Vagina (tissue), 2 donors: ENCODE measurements at regions not wholly inside any gene's neighbourhood (a gene's known extent, or its start where the extent isn't known, plus 50 kb on each side); places are given as distances from the start of the nearest gene placed in this dataset.

ENCODE experiments used
- DNase-seq, 2 donors: peaks; one replicate each; pipeline ENCODE4 v3.0.0-alpha.2; 2017; ENCODE audit errors: extremely low spot score in 2 of 2
- H3K27ac ChIP-seq: fragments of 200-600 bp; sonication (generic); one replicate; pipeline ENCODE4 v1.5.1; 2019
- H3K27me3 ChIP-seq: fragments of 200-600 bp; sonication (generic); one replicate; pipeline ENCODE4 v1.5.1; 2019
- H3K36me3 ChIP-seq, 2 donors: fragments of 200-600 bp; sonication (generic); one replicate each; pipeline ENCODE4 v1.5.1; 2017 to 2019
- H3K4me1 ChIP-seq: fragments of 200-600 bp; sonication (generic); one replicate; pipeline ENCODE4 v1.5.1; 2019
- H3K4me3 ChIP-seq, 2 donors: fragments of 200-600 bp; sonication (generic); 1 replicate in 1 of 2; 2 replicates in 1 of 2; pipeline ENCODE4 v1.5.1; 2016 to 2019
- H3K9me3 ChIP-seq: fragments of 200-600 bp; sonication (generic); one replicate; pipeline ENCODE4 v1.5.1; 2019
- POLR2A ChIP-seq, 2 donors: fragments of 450-650 bp; IDR thresholded peaks; one replicate each; pipeline ENCODE4 v1.6.1; 2017; ENCODE audit warnings: antibody characterized with exemption in 2 of 2, mild to moderate bottlenecking in 2 of 2, moderate library complexity in 2 of 2
- POLR2AphosphoS5 ChIP-seq, 2 donors: sonication (generic); formaldehyde crosslinking; IDR thresholded peaks; one replicate each; pipeline ENCODE4 v1.9.0; 2017; ENCODE audit warnings: antibody characterized with exemption in 2 of 2, mild to moderate bottlenecking in 2 of 2, low read depth in 1 of 2; ENCODE audit not compliant: insufficient read depth in 1 of 2
- intact Hi-C: fragments of 100-400 bp; cut with DNase I; formaldehyde crosslinking; loops from one replicate; pipeline ENCODE4 v1.15.1; 2023
- TF ChIP-seq, protein P1 (sequence below), 3 experiments: fragments of 450-650 bp in 2 of 3; fragments of 200-600 bp in 1 of 3; sonication (generic) in 1 of 3; IDR thresholded peaks; one replicate each; pipeline ENCODE4 v1.5.1; 2017 to 2019; ENCODE audit warnings: antibody characterized with exemption in 3 of 3, mild to moderate bottlenecking in 2 of 3, moderate library complexity in 2 of 3

DNA sequence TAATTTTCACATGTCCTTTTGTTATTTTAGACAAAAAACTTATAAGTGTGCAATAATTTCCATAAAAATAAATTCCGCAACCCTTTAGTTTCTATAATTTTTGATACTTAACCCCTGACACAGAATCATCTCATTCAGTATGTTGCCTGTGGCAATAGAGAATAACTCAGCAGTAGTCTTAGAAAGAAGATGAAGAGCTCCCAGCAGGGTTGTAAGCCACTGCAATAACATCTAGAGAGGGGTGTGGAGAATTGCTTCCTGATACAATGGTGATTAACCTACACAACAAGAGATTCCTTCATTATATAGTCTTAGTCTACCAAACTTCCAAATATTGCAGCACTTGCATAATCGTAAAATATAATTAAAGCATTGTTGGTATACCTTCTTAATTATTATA, 118.9 kb downstream of the TMX3 start:
- Histone ChIP-seq H3K4me3 (no peak overlapping the region), H3K9me3 (no peaks in the 10 kb centered on the region), H3K4me1 (no peaks in the 10 kb centered on the region), H3K36me3 (no peaks in the 10 kb centered on the region), H3K27ac (no peak overlapping the region), H3K27me3 (no peaks in the 10 kb centered on the region)
- DNase-seq, result no peak
- TF ChIP-seq, protein P1, sequence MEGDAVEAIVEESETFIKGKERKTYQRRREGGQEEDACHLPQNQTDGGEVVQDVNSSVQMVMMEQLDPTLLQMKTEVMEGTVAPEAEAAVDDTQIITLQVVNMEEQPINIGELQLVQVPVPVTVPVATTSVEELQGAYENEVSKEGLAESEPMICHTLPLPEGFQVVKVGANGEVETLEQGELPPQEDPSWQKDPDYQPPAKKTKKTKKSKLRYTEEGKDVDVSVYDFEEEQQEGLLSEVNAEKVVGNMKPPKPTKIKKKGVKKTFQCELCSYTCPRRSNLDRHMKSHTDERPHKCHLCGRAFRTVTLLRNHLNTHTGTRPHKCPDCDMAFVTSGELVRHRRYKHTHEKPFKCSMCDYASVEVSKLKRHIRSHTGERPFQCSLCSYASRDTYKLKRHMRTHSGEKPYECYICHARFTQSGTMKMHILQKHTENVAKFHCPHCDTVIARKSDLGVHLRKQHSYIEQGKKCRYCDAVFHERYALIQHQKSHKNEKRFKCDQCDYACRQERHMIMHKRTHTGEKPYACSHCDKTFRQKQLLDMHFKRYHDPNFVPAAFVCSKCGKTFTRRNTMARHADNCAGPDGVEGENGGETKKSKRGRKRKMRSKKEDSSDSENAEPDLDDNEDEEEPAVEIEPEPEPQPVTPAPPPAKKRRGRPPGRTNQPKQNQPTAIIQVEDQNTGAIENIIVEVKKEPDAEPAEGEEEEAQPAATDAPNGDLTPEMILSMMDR (IDR thresholded peaks at IDR 0.05), result no peak
- TF ChIP-seq POLR2AphosphoS5 (IDR thresholded peaks at IDR 0.05; ENCODE audit: insufficient read depth in 1 of 2, low read depth in 1 of 2), result no peak
- no peak for TF ChIP-seq POLR2A (IDR thresholded peaks at IDR 0.05)
- intact Hi-C loops, result no loop called here

DNA sequence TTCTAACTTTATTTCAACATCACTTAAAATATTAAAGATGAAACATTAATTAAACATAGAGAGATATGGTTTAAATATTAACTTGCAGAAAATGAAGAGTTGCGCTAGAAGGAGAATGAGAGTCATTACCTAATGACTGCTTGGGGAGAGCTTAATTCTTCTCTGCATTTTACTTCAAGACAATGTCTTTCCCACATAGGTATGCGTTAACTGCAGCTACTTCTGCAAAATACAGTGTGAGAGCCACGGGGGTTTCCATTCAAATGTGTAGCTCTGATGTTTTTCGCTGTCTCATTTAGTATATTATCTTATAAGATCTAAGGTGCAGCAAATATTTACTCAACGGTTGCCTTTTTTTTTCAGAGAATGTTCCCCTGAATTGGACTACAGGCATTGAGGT, 126.7 kb downstream of the TMX3 start:
- intact Hi-C loops, result no loop called here
- Histone ChIP-seq H3K9me3 (no peaks in the 10 kb centered on the region), H3K4me1 (no peaks in the 10 kb centered on the region), H3K4me3 (no peak overlapping the region), H3K27ac (no peak overlapping the region), H3K27me3 (no peaks in the 10 kb centered on the region), H3K36me3 (no peaks in the 10 kb centered on the region)
- DNase-seq, result no peak
- no peak for TF ChIP-seq POLR2AphosphoS5 (IDR thresholded peaks at IDR 0.05; ENCODE audit: insufficient read depth in 1 of 2, low read depth in 1 of 2)
- TF ChIP-seq, protein P1 (IDR thresholded peaks at IDR 0.05), result no peak
- TF ChIP-seq POLR2A (IDR thresholded peaks at IDR 0.05), result no peak

DNA sequence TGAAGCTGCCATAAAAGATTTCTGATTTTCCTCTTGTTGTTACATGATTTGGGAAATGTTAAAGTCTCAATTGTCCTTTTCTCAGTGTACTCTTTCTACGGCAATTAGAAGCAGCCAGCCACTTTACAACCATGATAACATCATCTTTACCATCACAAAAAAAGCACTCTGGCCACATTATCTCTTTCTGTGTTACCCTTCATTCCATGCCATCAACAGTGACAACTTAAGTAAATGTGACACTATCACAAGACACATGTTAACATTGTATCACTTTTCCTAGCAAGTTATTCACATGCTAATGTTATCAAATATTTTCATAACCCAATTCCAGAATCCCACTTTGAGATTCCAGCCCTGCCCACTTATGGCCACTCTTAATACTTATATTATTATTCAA, 131.2 kb downstream of the TMX3 start:
- no peaks in the 10 kb centered on the region for H3K36me3 ChIP-seq
- no peak for TF ChIP-seq POLR2AphosphoS5 (IDR thresholded peaks at IDR 0.05; ENCODE audit: insufficient read depth in 1 of 2, low read depth in 1 of 2)
- TF ChIP-seq POLR2A (IDR thresholded peaks at IDR 0.05), result no peak
- TF ChIP-seq, protein P1 (IDR thresholded peaks at IDR 0.05), result no peak
- H3K27ac ChIP-seq, result no peak overlapping the region
- no peaks in the 10 kb centered on the region for H3K27me3 ChIP-seq
- intact Hi-C loops, result no loop called here
- no peaks in the 10 kb centered on the region for H3K4me1 ChIP-seq
- no peak overlapping the region for H3K4me3 ChIP-seq
- no peak for DNase-seq
- no peaks in the 10 kb centered on the region for H3K9me3 ChIP-seq

DNA sequence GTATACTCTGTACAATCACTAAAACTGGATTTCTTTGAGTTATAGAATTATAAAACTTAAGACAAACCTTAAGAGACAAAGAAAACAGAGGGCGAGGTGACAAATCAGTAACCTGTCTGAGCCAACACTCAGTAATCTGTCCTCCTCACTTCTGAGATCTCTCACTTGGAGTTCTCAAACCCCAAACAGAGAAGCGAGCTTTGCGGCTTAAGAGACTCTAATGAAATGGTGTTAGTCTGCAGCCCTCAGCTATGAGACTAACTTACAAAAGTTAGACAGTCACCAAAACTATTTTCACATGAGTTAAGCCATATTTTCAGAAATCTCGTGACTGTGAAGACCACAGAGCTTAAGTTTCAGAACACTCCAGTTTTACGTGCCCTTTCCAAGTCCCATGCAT, 140.6 kb downstream of the TMX3 start:
- Histone ChIP-seq H3K4me1 (no peaks in the 10 kb centered on the region), H3K27me3 (no peaks in the 10 kb centered on the region), H3K36me3 (no peaks in the 10 kb centered on the region), H3K9me3 (no peaks in the 10 kb centered on the region), H3K4me3 (no peak overlapping the region), H3K27ac (no peak overlapping the region)
- intact Hi-C loops, result no loop called here
- TF ChIP-seq POLR2AphosphoS5 (IDR thresholded peaks at IDR 0.05; ENCODE audit: insufficient read depth in 1 of 2, low read depth in 1 of 2) (no peak), POLR2A (IDR thresholded peaks at IDR 0.05) (no peak)
- TF ChIP-seq, protein P1 (IDR thresholded peaks at IDR 0.05), result no peak
- DNase-seq, result no peak

DNA sequence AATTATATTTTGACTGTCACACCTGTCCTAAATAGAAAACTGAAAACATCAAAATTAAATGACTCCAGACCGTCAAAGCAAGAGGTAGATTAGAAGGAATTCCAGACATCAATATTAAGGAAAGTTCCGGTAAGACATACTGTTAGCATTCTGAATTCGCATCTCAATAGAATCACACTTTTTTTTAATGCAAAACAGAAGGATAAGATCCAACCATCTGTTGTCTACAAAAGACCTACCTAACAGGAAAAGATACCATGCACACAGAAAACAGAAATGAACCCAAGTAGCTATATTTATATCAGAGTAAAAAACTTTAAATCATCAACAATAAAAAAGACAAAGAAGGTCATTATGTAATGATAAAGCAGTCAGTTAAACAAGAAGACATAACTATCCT, 145.0 kb downstream of the TMX3 start:
- no peak for DNase-seq
- H3K4me1 ChIP-seq, result no peaks in the 10 kb centered on the region

More for the DNA sequence above, 145.0 kb downstream of the TMX3 start:
- H3K27ac ChIP-seq, result no peak overlapping the region
- TF ChIP-seq POLR2AphosphoS5 (IDR thresholded peaks at IDR 0.05; ENCODE audit: insufficient read depth in 1 of 2, low read depth in 1 of 2), result no peak
- intact Hi-C loops, result no loop called here
- H3K4me3 ChIP-seq, result no peak overlapping the region
- no peaks in the 10 kb centered on the region for H3K36me3 ChIP-seq
- H3K9me3 ChIP-seq, result no peaks in the 10 kb centered on the region
- H3K27me3 ChIP-seq, result no peaks in the 10 kb centered on the region
